Stimulated activated CD8-positive, alpha-beta memory T cell treated with anti-CD3 and anti-CD28 coated beads, Interleukin-15, amount 100 ng/mL, for 4 hours (primary cell): ENCODE measurements at regions not wholly inside any gene's neighbourhood (a gene's known extent, or its start where the extent isn't known, plus 50 kb on each side); places are given as distances from the start of the nearest gene placed in this dataset.
"Not testable (repeated sequence)": the region's sequence is repeated elsewhere in the genome, so short reads cannot be mapped to it uniquely, and the experiment has no call there.

Source experiments
- DNase-seq, 2 donors: peaks; one replicate each; pipeline ENCODE4 v3.0.0-alpha.2; 2020; ENCODE audit warnings: low read depth in 2 of 2

DNA sequence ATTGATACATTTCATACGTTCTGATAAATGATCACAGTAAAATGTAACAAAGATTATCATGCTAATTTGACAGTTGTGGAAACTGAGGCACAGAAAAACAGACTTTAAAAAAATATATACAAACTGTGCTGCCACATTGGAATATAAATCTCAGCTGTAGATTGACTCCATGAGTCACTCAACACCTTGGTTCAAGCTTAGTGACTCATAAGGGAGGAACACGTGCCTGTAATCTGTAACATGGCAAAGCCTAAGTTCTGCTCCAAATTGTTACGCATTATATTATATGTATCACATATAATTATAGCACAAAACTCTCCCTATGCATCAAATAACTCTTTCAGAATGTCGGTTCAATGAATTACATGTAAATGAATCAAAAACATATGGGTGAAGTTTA is 1047.5 kb downstream of the GATA3 start:
- no peak for DNase-seq

DNA sequence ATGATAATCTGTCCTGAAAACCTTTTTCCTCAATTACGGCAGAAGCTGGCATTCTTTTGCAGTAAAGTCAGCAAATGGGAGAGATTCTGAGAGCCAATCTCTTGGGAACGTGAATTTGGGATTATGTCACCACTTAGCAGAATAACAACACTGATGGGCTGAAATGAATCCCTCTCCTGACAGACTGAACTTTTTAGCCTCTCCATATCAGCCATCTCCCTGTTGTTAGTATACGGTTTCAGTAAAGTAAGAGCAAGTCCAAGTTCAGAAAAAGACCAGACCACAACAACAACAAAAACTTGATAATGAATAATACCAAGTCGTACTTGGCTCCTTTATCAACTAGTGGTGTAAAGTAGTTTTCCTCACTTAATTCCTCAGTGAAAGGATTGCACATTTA is 1048.8 kb downstream of the GATA3 start:
- no peak for DNase-seq

DNA sequence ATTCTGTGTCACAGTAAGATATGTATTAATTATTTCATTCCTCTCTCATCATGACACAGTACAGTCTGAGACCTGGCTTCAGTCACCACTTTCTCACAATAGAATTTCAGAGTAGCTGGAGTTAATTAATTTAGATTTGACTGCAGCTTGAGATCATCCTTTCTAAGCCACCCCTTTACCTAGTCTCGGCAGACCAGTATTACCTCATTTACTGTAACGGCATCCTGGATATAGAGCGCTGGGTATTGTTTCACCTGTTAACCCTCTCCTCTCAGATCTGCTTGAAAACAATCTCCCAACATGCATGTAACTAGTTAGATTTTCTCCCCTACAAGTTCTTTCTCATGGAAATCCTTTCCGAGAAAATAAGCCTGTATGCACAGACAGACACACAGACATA is 1057.5 kb downstream of the GATA3 start:
- no peak for DNase-seq

DNA sequence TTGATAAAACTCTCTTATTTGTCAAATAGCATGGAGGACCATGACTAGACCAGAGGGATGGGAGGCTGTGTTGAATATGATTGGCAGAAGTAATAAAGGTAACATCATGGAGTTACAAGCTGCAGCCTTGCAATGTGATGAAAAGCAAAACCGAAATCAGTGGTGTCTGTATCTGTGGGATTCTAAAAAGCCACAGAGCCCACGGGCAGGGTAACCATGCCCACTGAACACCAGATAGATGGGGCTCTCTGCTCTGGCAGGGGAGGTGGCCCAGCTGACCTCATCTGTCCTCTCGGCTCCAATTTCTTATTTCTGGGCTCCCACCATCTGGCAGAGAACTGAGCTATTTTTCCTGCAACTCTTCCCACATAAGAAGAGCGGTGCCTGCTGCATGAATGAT is 1072.2 kb downstream of the GATA3 start:
- no peak for DNase-seq

- no peak for DNase-seq
These were observed 1082.9 kb downstream of the GATA3 start for GRCh38 chr10:9137368-9137767.

DNA sequence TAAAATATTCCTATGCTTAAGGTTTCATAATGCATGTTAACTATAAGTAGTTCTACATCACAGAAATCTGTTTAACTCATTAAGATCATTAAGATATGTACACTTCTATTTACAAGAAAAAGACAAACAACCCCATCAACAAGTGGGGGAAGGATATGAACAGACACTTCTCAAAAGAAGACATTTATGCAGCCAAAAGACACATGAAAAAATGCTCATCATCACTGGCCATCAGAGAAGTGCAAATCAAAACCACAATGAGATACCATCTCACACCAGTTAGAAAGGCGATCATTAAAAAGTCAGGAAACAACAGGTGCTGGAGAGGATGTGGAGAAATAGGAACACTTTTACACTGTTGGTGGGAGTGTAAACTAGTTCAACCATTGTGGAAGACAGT is 1084.3 kb downstream of the GATA3 start:
- DNase-seq = not testable (repeated sequence)

GRCh38 chr10:9140373-9140772 is 1085.9 kb downstream of the GATA3 start:
- DNase-seq = no peak

GRCh38 chr10:9147475-9147874 is 1093.0 kb downstream of the GATA3 start:
- DNase-seq = no peak

DNA sequence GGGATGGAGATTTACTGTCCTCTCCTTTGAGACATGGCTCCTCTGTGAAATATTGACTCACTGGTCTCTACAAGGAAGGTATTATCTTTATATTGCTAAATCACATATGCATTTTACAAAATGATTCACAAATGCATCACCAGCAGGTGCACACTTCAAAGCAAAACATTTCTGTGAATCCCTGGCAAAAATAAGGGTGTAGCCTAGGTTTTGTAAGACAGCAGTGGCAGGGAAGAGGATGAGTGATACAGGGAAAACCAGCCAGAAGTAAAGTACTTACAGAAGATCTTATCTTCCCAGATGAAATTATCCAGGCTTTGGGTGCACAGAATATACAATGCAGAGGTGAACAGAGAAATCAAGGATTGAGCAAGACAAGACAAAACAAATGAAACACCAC is 1094.6 kb downstream of the GATA3 start:
- no peak for DNase-seq

DNA sequence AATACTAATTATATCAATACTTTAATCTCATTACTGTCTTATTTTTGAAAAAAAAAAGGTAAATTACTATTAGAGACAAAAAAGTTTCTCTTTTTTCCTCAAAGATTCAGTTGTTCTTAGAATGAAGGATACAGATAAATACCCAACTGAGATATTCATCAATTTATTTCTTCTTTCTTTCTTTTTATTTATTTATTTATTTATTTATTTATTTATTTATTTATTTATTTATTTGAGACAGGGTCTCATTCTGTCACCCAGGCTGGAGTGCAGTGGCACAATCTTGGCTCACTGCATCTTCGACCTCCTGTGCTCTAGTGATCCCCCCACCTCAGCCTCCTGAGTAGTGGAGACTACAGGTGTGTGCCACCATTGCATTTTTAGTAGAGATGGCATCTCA is 1098.6 kb downstream of the GATA3 start:
- DNase-seq = not testable (repeated sequence)

- no peak for DNase-seq
These were observed 1103.2 kb downstream of the GATA3 start for GRCh38 chr10:9157656-9158055.

- DNase-seq = no peak
These were observed 1104.2 kb downstream of the GATA3 start for GRCh38 chr10:9158675-9159074.

DNA sequence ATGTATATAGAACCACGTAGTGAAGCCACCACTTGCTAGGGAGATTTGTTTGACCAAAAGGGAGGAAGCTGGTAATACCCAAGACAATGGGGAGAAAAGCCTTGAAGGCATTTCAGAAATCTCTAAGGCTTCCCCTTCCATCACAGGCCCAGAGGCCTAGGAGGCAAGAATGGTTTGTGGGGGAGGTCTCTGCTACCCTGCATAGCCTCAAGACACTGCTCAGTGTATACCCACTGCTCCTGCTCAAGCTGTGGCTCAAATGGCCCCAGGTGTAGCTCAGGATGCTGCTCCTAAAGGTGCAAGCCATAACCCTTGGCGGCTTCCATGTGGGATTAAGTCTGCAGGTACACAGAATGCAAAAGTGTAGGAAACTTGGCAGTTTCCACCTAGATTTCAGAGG is 1105.8 kb downstream of the GATA3 start:
- no peak for DNase-seq

DNA sequence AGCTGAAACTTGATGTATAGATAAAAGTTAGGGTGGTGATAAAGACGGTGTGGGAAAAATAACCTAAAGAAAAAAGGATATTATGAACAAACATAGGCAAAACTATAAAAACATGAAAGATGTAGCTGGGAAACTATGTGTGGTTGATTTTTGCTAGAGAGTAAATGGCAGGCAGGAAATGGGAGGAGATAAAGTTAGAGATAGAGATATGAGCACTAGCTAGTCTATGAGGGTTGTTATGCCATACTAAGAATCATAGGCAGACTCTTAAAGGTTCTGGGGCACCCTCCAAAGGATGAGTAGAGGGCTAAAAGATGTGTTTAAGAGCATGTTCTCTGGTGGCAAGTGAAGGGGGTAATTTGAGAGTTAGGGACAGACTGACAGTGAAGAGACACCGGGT is 1109.2 kb downstream of the GATA3 start:
- DNase-seq = no peak

- DNase-seq = no peak
These were observed 1112.3 kb downstream of the GATA3 start for GRCh38 chr10:9166770-9167169.

DNA sequence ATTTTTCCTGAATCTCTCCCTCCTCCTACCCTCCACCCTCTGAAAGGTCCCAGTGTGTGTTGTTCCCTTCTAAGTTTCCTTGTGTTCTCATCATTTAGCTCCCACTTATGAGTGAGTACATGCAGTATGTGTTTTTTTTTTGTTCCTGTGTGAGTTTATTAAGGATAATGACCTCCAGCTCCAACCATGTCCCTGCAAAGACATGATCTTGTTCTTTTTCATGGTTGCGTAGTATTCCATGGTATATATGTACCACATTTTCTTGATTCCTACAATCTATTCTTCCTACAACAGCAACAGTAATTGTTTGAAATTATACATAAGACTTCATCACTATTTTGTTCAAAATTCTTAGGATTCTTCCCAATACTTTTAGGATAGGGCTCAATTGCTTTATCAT is 1117.8 kb downstream of the GATA3 start:
- DNase-seq = no peak

- DNase-seq = no peak
These were observed 1120.7 kb downstream of the GATA3 start for GRCh38 chr10:9175200-9175599.

DNA sequence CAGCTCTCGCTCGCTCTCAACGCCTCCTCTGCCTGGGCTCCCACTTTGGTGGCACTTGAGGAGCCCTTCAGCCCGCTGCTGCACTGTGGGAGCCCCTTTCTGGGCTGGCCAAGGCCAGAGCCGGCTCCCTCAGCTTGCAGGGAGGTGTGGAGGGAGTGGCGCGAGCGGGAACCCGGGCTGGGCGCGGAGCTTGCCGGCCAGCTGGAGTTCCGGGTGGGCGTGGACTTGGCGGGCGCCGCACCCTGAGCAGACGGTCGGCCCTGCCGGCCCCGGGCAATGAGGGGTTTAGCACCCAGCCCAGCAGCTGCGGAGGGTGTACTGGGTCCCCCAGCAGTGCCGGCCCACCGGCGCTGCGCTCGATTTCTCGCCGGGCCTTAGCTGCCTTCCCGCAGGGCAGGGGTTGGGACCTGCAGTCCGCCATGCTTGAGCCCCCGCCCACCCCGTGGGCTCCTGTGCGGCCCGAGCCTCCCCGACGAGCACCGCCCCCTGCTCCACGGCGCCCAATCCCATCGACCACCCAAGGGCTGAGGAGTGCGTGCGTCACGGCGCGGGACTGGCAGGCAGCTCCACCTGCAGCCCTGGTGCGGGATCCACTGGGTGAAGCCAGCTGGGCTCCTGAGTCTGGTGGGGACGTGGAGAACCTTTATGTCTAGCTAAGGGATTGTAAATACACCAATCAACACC is 1128.9 kb downstream of the GATA3 start:
- not testable (repeated sequence) for DNase-seq

DNA sequence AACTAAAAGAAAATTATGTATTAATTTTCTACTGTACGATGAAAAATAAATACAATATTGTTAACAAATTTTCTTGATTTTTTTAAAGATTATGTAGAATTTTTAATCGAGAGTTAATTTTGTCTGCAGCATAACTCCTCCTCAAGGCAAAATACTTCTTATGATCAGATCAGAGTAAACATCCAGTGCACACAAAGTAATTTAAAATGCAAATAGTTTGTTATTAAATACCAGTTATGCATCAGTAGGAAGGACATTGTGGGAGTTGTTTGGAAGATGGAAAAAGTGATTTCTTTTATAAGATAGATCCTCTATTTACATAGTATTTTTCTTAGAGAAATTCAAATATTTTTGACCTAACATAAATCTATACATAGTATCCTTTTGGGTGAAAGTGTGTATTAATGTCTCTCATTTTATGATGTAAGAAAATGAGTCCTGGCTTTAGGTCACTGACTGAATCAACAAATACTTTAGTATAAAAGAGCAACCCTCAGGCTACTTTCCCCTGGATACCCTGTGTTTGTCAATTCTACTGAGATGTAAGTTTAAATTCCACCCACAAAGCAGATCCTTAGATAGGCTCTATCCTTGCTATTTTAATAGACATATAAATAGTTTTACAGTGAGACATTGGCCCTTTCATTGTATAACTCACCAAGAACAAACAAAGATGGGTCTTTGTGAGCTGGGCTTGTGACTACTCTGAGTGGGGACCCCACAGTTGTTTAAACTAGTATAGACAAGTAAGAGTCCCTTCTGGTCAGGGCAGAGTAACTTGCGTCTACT is 1133.7 kb downstream of the GATA3 start:
- DNase-seq = no peak

DNA sequence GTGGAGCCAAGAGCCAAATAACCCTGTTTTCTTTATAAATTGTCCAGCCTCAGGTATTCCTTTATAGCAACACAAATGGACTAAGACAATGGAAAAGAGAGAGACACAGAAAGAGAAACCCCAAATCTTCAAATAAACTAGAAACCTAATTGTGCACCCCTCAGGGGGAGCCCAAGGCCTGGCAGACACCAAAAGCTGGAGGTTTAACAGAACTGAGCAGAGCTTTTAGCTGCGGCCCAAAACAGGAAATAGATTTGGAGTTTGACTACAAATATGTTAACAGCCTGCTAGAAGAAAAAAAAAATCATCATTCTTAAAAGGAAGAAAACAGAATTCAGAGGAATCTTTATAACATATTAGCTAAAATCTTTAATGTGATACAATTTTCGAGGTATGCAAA is 1135.0 kb downstream of the GATA3 start:
- no peak for DNase-seq

DNA sequence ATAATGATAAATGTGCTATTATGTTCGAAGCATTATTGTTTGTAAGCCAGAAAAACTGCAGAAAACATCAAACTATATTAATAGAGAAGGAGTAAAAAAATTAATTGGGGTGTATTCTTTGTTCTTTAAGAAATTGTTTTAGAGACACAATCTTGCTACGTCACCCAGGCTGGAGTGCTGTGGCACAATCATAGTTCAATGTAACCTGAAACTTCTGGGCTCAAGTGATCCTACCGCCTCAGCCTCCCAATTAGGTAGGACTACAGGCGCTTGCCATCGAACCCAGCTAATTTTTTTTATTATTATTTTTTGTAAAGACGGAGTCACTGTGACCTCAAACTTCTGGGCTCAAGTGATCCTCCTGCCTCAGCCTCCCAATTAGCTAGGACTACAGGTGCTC is 1138.6 kb downstream of the GATA3 start:
- DNase-seq = no peak

DNA sequence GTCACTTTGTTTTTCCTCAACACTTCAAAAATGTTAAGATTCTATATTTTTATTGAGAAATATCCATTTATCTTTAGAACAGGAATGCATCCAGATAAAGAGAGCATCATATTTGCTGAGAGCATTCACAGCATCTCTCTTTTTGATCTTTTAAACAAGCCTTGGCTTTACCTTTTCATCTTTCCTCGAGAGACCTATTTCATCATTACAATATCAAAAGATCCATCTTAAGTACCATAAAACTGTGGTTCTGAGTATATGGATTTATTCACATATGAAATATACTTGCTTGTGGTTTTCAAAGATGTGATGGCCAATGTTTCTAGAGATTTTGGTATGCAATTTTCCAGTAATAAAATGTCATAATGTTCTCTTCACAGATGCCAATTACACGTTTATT is 1140.9 kb downstream of the GATA3 start:
- DNase-seq = no peak

GRCh38 chr10:9198611-9199010 is 1144.1 kb downstream of the GATA3 start:
- no peak for DNase-seq

- no peak for DNase-seq
These were observed 1151.1 kb downstream of the GATA3 start for GRCh38 chr10:9205558-9205957.
